ENCODE measurements at regions not wholly inside any gene's neighbourhood (a gene's known extent, or its start where the extent isn't known, plus 50 kb on each side); places are given as distances from the start of the nearest gene placed in this dataset.
"Not testable (repeated sequence)": the region's sequence is repeated elsewhere in the genome, so short reads cannot be mapped to it uniquely, and the experiment has no call there.

- no peak for DNase-seq (ENCODE audit: low read depth in 2 of 2)
These were observed 347.5 kb downstream of the METTL4 start for GRCh38 chr18:2223849-2224248.

GRCh38 chr18:2236232-2236631 lies 335.1 kb downstream of the METTL4 start:
- no peak for DNase-seq (ENCODE audit: low read depth in 2 of 2)

DNA sequence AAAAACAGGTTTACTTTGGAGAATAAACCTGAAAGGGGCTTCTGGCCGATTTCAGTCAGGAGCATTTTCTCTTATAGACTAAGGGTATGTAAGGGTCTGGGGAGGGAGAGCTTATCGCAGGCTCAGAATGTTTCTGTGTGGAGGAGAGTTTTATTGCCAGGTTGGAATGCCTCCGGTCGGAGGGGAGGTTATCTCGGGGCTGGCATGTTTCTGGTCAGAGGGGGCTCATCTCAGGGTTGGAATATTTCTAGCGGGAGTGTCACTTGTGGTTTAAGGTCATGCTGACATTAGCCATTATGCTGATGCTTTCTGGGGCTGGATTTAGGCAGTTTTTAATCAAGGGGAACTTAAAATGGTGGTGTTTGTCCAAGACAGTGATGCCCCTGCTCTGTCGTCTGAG lies 333.6 kb downstream of the METTL4 start:
- DNase-seq (ENCODE audit: low read depth in 2 of 2), result no peak

DNA sequence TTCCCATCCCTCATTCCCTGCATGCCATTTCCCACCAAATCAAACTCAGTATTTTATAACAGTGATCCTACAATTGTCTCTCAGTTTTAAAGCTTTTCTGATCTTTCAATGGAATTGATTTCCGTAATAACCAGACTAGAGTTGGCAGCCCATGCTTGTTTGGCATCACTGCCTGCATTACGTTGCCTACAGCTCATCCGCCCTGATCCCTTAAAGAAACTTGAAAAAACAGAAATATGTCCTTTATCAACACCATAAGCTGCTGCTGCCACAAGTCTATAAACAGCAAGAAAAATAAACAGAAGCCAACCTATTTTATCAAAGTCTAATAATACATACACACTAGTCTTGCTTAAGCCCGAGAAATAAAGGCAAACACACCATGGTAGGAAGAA lies 331.0 kb downstream of the METTL4 start:
- no peak for DNase-seq (ENCODE audit: low read depth in 2 of 2)

DNA sequence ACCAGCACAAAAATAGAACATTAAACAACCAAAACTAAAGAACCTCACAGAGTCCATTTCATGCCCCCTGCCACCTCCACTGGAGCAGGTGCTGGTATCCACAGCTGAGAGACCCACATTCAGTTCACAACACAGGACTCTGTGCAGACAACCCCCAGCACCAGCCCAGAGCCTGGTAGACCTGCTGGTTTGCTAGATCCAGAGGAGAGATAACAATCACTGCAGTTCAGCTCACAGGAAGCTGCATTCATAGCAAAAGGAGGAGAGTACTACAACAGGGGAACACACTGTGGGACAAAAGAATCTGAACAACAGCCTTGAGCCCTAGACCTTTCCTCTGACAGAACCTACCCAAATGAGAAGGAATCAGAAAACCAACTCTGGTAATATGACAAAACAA lies 326.7 kb downstream of the METTL4 start:
- DNase-seq (ENCODE audit: low read depth in 2 of 2), result no peak

DNA sequence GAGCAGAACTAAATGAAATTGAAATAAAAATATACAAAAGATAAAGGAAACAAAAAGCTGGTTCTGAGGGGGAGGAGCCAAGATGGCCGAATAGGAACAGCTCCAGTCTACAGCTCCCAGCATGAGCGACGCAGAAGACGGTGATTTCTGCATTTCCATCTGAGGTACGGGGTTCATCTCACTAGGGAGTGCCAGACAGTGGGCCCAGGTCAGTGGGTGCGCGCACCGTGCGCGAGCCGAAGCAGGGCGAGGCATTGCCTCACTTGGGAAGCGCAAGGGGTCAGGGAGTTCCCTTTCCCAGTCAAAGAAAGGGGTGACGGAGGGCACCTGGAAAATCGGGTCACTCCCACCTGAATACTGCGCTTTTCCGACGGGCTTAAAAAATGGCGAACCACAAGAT lies 324.2 kb downstream of the METTL4 start:
- not testable (repeated sequence) for DNase-seq (ENCODE audit: low read depth in 2 of 2)

GRCh38 chr18:2254977-2255376 lies 316.3 kb downstream of the METTL4 start:
- no peak for DNase-seq (ENCODE audit: low read depth in 2 of 2)

GRCh38 chr18:2256577-2256976 lies 314.7 kb downstream of the METTL4 start:
- no peak for DNase-seq (ENCODE audit: low read depth in 2 of 2)

- no peak for DNase-seq (ENCODE audit: low read depth in 2 of 2)
These were observed 312.4 kb downstream of the METTL4 start for GRCh38 chr18:2258954-2259353.

- DNase-seq (ENCODE audit: low read depth in 2 of 2), result no peak
These were observed 307.9 kb downstream of the METTL4 start for GRCh38 chr18:2263303-2263890.

DNA sequence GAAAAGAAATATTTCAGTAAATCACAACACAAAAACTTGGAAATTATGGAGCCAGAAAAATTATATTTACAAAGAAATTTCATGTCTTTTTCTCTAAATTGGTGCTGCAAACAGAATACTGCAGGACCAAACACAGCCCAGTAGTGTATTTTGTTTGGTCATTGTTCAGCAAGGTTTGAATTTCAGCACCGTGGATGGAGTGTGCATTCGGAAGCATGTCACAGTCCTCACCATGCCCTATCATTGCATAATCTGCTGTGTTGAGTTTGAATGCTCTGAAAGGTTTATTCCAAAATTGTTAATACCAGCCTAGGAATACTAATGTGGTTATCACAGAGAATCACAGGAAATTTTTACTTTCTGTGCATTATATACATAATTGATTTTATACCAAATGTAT lies 296.7 kb downstream of the METTL4 start:
- no peak for DNase-seq (ENCODE audit: low read depth in 2 of 2)

DNA sequence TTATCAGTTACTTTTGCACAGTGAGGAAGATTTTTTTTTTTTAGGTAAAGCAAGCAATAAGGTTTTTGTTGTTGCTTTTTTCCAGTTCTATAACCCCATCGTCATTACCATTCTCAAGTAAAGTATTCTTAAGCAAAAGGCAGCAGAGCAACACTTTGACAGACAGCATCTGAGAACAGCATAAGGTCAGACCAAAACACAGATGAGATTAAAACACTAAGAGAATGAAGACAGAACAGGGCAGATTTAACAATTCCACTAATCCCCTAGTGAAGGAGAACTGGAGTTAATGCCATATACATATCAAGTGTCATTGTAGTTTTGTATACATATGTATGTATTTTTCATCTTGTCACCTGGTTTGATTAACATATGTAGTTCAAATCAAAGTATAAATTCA lies 290.2 kb downstream of the METTL4 start:
- no peak for DNase-seq (ENCODE audit: low read depth in 2 of 2)

- no peak for DNase-seq (ENCODE audit: low read depth in 2 of 2)
These were observed 289.6 kb downstream of the METTL4 start for GRCh38 chr18:2281523-2282199.

DNA sequence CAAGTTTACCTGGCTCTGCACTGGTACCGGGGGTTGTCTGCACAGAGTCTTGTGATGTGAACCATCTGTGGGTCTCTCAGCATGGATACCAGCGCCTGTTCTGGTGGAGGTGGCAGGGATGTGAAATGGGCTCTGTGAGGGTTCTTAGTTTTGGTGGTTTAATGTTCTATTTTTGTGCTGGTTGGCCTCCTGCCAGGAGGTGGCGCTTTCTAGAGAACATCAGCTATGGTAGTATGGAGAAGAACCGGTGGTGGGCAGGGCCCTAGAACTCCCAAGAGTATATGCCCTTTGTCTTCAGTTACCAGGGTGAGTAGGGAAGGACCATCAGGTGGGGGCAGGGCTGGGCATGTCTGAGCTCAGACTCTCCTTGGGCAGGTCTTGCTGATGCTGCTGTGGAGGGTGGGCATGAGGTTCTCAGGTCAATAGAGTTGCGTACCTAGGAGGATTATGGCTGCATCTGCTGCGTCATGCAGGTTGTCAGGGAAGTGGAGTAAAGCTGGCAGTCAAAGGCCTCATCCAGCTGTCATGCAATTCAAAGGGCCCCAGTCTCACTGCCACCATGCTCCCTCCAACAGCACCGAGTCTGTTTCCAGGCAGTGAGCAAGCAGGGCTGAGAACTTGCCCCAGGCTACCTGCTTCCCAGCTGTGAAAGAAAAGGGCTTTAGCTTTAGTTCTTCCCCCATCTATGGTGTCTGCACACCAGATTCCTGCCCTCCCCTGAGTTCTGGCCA lies 278.0 kb downstream of the METTL4 start:
- DNase-seq (ENCODE audit: low read depth in 2 of 2), result no peak

DNA sequence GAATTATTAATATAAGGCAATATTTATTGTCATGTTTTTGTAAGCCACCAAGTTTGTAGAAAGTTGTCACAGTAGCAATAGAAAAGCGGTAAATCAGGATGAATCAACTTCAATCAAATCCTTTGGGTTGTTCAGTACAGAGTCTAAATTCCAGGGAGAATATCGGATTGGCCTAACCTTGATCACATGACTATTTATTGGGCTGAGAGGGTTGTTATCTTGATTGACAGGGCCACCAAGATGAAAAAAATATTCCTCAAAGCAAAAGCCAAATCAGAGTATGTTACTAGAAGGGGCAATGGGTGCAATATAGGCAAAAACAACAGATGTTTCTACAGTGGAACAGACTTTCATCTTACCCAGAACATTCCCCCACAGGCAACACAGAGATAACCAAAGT lies 270.0 kb downstream of the METTL4 start:
- DNase-seq (ENCODE audit: low read depth in 2 of 2), result no peak

- DNase-seq (ENCODE audit: low read depth in 2 of 2), result no peak
These were observed 269.3 kb downstream of the METTL4 start for GRCh38 chr18:2302012-2302411.

GRCh38 chr18:2302628-2303516 lies 268.4 kb downstream of the METTL4 start:
- DNase-seq (ENCODE audit: low read depth in 2 of 2), result no peak

DNA sequence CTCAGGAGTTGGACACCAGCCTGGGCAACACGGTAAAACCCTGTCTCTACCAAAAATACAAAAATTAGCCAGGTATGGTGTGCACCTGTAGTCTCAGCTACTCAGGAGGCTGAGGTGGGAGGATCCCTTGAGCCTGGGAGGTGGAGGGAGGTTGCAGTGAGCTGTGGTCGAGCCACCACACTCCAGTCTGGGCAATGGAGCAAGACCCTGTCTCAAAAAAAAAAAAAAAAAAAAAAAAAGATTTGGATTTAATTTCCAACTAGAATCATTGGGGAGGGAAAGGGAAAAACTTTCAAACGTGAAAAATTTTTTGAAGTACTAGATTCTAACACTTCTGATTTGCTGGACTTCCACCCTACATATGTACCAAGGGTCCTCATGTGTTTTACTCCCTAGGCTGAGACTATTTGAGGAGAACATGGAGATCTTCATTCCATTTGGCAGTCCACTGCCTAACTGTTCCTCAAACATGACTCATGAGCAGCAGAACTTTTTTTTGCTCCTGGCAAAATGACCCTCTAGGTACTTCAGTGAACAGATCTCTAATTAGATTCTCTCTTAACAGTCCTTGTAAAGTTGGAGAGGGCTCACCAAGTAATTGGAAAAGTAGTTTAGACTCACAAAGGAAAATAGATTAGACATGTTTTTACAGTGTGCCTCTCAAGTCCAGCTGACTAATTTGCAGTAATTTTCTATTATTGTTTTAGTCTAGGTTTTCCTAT lies 267.6 kb downstream of the METTL4 start:
- no peak for DNase-seq (ENCODE audit: low read depth in 2 of 2)

GRCh38 chr18:2304378-2305175 lies 266.7 kb downstream of the METTL4 start:
- DNase-seq (ENCODE audit: low read depth in 2 of 2), result no peak

- no peak for DNase-seq (ENCODE audit: low read depth in 2 of 2)
These were observed 264.7 kb downstream of the METTL4 start for GRCh38 chr18:2306606-2307005.

DNA sequence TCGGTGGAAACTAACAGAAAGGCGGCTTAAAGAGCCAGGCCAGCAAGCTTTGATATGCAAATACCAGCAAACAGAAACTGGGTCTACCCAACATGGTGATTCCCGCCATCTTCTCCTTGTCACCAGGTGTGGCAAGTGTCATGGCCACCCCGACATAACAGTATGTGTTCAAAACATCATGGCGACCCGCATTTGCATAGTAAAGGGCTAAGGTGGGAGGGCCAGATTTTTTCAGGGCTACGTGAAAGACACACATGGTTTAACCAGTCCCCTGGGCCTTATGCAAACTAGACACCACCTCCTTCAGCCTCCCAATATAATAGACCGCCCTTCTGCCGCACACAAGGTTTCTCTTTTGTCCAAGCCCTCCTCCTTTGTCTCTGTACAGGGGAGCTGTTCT lies 260.4 kb downstream of the METTL4 start:
- no peak for DNase-seq (ENCODE audit: low read depth in 2 of 2)
